ENCODE measurements at regions not wholly inside any gene's neighbourhood (a gene's known extent, or its start where the extent isn't known, plus 50 kb on each side); places are given as distances from the start of the nearest gene placed in this dataset.

DNA sequence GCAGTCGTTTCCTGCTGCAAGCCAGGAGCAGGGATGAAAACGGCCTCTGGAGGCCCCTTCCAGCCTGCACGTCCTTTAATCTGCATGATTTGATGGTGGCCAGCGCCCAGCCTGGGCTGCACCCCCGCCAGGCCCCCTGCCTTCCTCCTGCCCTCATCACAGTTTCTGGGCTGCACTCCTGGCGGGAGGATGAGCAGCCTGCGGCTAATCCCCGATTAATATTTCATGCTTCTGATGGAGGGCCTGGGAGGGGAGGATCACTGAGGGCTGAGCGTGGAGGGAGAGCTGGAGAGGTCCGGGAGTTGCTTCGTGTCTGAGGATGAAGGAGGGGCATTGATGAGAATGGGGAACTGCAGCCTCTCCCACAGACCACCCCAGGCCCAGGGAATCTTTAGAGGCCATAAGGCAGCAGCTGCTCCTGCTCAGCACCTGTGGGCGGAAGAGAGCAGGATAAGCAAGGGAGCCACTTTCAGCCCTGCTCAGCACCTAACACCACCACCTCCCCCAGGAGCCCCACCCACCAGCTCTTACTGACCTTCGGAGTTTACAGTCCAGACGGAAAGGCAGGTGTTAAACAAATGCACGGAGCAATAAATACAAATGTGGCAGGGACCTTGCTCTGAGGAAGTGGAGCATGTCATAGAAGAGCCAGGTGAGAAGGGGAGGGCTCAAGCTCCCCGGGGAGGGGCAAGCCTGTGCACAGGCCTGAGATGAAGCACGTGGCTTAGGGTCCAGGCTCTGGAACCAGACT is 135.0 kb upstream of the NECTIN1 start:
- Histone ChIP-seq H3K9me2 (replicated peaks; ENCODE audit: control insufficient read depth, low read length) (no peaks in the 10 kb centered on the region), H4K20me1 (ENCODE audit: control insufficient read depth, insufficient read depth, low read depth, low read length) (no peaks in the 10 kb centered on the region), H3K4me3 (ENCODE audit: low read length) (no peak overlapping the region), H3K79me2 (ENCODE audit: control insufficient read depth, low read length) (no peaks in the 10 kb centered on the region), H3K27me3 (ENCODE audit: control insufficient read depth, low read length) (0 out of 2 replicates have a peak, but pooled peaks cover 3% of the 10 kb centered on the region), H3K9me3 (ENCODE audit: control insufficient read depth, insufficient read depth, low read length) (no peaks in the 10 kb centered on the region), H3K4me1 (ENCODE audit: control insufficient read depth, low read length) (no peaks in the 10 kb centered on the region), H3F3A (ENCODE audit: control insufficient read depth, insufficient read depth) (no peaks in the 10 kb centered on the region), H3K27ac (ENCODE audit: low read depth, low read length) (no peak overlapping the region), H3K36me3 (ENCODE audit: control insufficient read depth, low read length) (no peaks in the 10 kb centered on the region), H3K4me2 (ENCODE audit: low read length) (no peak overlapping the region)
- TF ChIP-seq, protein P1, sequence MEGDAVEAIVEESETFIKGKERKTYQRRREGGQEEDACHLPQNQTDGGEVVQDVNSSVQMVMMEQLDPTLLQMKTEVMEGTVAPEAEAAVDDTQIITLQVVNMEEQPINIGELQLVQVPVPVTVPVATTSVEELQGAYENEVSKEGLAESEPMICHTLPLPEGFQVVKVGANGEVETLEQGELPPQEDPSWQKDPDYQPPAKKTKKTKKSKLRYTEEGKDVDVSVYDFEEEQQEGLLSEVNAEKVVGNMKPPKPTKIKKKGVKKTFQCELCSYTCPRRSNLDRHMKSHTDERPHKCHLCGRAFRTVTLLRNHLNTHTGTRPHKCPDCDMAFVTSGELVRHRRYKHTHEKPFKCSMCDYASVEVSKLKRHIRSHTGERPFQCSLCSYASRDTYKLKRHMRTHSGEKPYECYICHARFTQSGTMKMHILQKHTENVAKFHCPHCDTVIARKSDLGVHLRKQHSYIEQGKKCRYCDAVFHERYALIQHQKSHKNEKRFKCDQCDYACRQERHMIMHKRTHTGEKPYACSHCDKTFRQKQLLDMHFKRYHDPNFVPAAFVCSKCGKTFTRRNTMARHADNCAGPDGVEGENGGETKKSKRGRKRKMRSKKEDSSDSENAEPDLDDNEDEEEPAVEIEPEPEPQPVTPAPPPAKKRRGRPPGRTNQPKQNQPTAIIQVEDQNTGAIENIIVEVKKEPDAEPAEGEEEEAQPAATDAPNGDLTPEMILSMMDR (IDR thresholded peaks at IDR 0.05; ENCODE audit: low read depth, low read length, poor library complexity, severe bottlenecking), result no peak
- TF ChIP-seq EZH2phosphoT487 (IDR thresholded peaks at IDR 0.05; ENCODE audit: borderline replicate concordance, low read length), result no peak

DNA sequence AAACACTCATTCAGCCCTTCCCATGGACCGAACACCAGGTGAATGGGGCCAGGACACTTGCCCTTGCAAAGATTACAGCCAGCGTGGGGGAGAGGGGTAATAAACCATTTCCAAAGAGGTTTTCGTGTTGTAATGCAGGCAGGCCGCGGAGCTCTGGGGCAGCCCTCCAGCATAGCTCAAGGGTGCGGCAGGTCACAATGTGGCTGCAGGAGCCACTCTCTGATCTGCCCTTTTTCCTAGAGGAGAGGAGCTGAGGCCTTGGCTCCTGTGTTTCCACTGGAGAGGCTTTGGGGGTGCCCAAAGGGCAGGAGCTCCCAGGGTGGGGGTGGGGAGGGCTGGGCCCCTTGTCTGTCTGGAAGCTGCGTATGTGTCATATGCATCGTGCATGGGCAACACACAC is 134.2 kb upstream of the NECTIN1 start:
- no peak overlapping the region for H3K4me2 ChIP-seq (ENCODE audit: low read length)
- no peaks in the 10 kb centered on the region for H4K20me1 ChIP-seq (ENCODE audit: control insufficient read depth, insufficient read depth, low read depth, low read length)
- TF ChIP-seq, protein P1 (IDR thresholded peaks at IDR 0.05; ENCODE audit: low read depth, low read length, poor library complexity, severe bottlenecking), result no peak
- no peak for TF ChIP-seq EZH2phosphoT487 (IDR thresholded peaks at IDR 0.05; ENCODE audit: borderline replicate concordance, low read length)
- H3K27me3 ChIP-seq (ENCODE audit: control insufficient read depth, low read length), result 0 out of 2 replicates have a peak, but pooled peaks cover 3% of the 10 kb centered on the region
- no peaks in the 10 kb centered on the region for H3K9me3 ChIP-seq (ENCODE audit: control insufficient read depth, insufficient read depth, low read length)
- H3K27ac ChIP-seq (ENCODE audit: low read depth, low read length), result no peak overlapping the region
- H3K4me1 ChIP-seq (ENCODE audit: control insufficient read depth, low read length), result no peaks in the 10 kb centered on the region
- H3K4me3 ChIP-seq (ENCODE audit: low read length), result no peak overlapping the region
- H3K9me2 ChIP-seq (replicated peaks; ENCODE audit: control insufficient read depth, low read length), result no peaks in the 10 kb centered on the region
- H3K79me2 ChIP-seq (ENCODE audit: control insufficient read depth, low read length), result no peaks in the 10 kb centered on the region
- no peaks in the 10 kb centered on the region for H3K36me3 ChIP-seq (ENCODE audit: control insufficient read depth, low read length)
- no peaks in the 10 kb centered on the region for H3F3A ChIP-seq (ENCODE audit: control insufficient read depth, insufficient read depth)

DNA sequence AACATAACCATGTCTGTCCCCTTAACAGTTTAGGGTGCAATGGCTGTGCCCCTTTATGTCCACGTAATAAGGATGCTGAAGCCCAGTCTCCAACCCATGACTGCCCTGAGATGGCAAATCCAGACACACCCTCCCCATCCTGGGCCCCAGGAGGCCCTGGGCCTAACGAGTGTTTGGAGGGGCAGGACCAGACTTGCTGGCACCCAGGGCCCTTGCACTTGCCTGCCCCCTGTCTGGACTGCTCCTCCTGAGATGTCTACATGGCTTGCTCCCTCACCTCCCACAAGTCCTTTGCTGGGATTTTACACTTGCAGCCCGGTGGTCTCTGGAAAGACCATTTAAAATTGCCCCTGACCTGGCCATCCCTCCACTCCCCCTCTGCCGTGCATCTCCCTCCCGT is 132.2 kb upstream of the NECTIN1 start:
- Histone ChIP-seq H3F3A (ENCODE audit: control insufficient read depth, insufficient read depth) (no peaks in the 10 kb centered on the region), H3K27me3 (ENCODE audit: control insufficient read depth, low read length) (no peaks in the 10 kb centered on the region), H4K20me1 (ENCODE audit: control insufficient read depth, insufficient read depth, low read depth, low read length) (no peaks in the 10 kb centered on the region), H3K9me3 (ENCODE audit: control insufficient read depth, insufficient read depth, low read length) (no peaks in the 10 kb centered on the region), H3K79me2 (ENCODE audit: control insufficient read depth, low read length) (no peaks in the 10 kb centered on the region), H3K27ac (ENCODE audit: low read depth, low read length) (no peak overlapping the region), H3K4me1 (ENCODE audit: control insufficient read depth, low read length) (no peaks in the 10 kb centered on the region), H3K4me2 (ENCODE audit: low read length) (no peak overlapping the region), H3K36me3 (ENCODE audit: control insufficient read depth, low read length) (no peaks in the 10 kb centered on the region), H3K4me3 (ENCODE audit: low read length) (no peak overlapping the region), H3K9me2 (replicated peaks; ENCODE audit: control insufficient read depth, low read length) (no peaks in the 10 kb centered on the region)
- TF ChIP-seq, protein P1 (IDR thresholded peaks at IDR 0.05; ENCODE audit: low read depth, low read length, poor library complexity, severe bottlenecking), result no peak
